Fibroblast of villous mesenchyme (primary cell): ENCODE measurements at regions not wholly inside any gene's neighbourhood (a gene's known extent, or its start where the extent isn't known, plus 50 kb on each side); places are given as distances from the start of the nearest gene placed in this dataset.
A peak's percentile ranks its signal among the peaks of the same experiment; 100 is the strongest.

Experiments
- DNase-seq: peaks from one replicate; pipeline ENCODE4 v3.0.0-alpha.2; 2010; ENCODE audit warnings: low read depth
- H3K4me3 ChIP-seq: 2 replicates; pipeline ENCODE4 v1.5.1; 2011; ENCODE audit warnings: low read depth, mild to moderate bottlenecking, low read length
- TF ChIP-seq, protein P1 (sequence below): IDR thresholded peaks from 2 replicates; pipeline ENCODE4 v1.5.1; 2012; ENCODE audit warnings: low read depth, mild to moderate bottlenecking, low read length; ENCODE audit not compliant: insufficient read depth

DNA sequence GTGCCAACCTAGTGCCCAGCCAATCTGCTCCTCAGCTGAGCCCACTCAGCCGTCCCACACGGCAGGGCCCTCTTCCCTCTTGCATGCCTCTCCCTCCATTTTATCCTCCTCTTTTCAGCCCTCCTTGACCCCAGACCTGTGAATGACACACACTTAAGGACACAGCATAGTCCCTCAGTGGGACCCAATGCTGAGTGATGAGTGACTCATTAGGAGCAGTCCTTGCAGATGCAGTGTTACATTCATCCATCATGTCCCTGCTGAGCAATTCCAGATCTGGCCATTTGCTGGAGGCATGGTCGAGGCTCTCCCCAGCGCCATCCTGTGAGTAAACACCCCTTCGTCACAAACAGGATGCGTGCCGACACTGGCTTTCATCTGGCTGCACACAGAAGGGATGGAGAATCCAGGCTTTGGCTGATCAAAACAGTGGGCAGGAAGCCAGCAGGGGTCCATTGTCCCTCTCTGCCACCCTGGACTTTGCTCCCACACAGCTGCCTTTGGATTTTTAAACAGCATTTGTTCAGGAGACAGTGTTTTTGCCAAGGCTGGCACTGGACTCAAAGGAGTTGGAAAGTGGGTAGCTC is 122.6 kb downstream of the AXIN2 start:
- TF ChIP-seq, protein P1, sequence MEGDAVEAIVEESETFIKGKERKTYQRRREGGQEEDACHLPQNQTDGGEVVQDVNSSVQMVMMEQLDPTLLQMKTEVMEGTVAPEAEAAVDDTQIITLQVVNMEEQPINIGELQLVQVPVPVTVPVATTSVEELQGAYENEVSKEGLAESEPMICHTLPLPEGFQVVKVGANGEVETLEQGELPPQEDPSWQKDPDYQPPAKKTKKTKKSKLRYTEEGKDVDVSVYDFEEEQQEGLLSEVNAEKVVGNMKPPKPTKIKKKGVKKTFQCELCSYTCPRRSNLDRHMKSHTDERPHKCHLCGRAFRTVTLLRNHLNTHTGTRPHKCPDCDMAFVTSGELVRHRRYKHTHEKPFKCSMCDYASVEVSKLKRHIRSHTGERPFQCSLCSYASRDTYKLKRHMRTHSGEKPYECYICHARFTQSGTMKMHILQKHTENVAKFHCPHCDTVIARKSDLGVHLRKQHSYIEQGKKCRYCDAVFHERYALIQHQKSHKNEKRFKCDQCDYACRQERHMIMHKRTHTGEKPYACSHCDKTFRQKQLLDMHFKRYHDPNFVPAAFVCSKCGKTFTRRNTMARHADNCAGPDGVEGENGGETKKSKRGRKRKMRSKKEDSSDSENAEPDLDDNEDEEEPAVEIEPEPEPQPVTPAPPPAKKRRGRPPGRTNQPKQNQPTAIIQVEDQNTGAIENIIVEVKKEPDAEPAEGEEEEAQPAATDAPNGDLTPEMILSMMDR: no peak
- no peak overlapping the region for H3K4me3 ChIP-seq
- DNase-seq: no peak

- TF ChIP-seq, protein P1: no peak
- DNase-seq: no peak
- no peak overlapping the region for H3K4me3 ChIP-seq
Observed at GRCh38 chr17:65438173-65438572, 123.3 kb downstream of the AXIN2 start.

DNA sequence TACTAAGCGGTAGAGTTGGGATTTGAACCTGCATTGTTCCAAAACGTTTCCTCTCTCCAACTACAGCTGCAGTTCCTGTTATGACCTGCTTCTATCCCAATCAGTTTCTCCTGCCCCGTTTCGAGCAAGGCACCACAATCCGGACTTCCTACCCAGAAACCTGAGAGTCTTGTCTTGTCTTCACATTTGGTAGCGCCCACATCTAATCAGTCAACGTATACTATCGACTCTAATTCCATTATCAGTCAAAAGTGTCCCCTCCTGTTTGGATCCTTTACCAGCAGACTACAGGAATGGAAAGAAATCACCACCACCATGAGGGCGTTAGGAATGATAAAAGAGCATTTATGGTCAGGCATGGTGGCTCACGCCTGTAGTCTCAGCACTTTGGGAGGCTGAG is 124.6 kb downstream of the AXIN2 start:
- TF ChIP-seq, protein P1: no peak
- H3K4me3 ChIP-seq: no peak overlapping the region
- DNase-seq: no peak

GRCh38 chr17:65434878-65435277 is 126.6 kb downstream of the AXIN2 start:
- TF ChIP-seq, protein P1: no peak
- H3K4me3 ChIP-seq: no peak overlapping the region

DNA sequence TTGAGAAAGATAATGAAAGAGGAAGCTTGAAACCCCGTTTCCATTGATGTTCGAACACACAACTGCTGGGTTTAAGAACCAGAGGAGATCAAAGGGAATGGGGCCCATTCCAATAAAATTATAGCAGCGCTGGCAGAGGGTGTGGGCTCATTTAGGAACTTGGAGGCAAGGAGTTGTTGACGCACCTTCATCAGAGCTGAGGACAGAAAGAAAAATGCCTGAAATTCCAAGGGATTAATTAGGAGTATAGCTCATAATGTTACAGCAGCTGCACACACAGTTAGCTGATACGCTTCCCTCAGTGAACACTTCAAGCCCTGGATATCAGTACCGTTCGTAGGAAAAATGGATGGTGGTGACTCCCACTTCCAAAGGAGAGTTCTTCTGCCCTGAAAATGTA is 127.2 kb downstream of the AXIN2 start:
- H3K4me3 ChIP-seq: peak overlapping the region; percentile 6
- TF ChIP-seq, protein P1: no peak
- peak; percentile 37 for DNase-seq

More at GRCh38 chr17:65434878-65435277, 126.6 kb downstream of the AXIN2 start:
- DNase-seq: no peak

GRCh38 chr17:65433592-65433991 is 127.9 kb downstream of the AXIN2 start:
- TF ChIP-seq, protein P1: no peak
- DNase-seq: peak; percentile 64
- H3K4me3 ChIP-seq: no peak overlapping the region

DNA sequence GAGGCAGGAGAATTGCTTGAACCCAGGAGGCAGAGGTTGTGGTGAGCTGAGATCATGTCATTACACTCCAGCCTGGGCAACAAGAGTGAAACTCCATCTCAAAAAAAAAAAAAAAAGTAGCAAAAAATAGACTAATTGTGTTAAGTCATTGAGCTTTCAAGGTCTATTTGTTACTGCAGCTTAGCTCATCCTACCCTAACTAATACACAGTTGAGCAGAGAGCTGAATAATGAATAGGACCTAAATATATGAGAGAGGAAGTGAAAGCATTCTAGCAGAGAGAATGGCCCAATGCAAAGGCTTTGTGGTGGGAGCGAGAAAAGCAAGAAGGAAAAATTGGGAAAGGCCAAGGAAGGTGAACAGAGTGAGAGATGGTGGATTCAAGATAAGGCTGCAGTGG is 128.3 kb downstream of the AXIN2 start:
- H3K4me3 ChIP-seq: no peak overlapping the region
- DNase-seq: no peak
- TF ChIP-seq, protein P1: no peak
